Hepatic stellate cell (primary cell): ENCODE measurements at regions not wholly inside any gene's neighbourhood (a gene's known extent, or its start where the extent isn't known, plus 50 kb on each side); places are given as distances from the start of the nearest gene placed in this dataset.
"Not testable (repeated sequence)": the region's sequence is repeated elsewhere in the genome, so short reads cannot be mapped to it uniquely, and the experiment has no call there.

Experiments
- DNase-seq: peaks from one replicate; pipeline ENCODE4 v3.0.0; 2011; ENCODE audit warnings: low spot score

- not testable (repeated sequence) for DNase-seq
Measured at GRCh38 chr5:20784755-20785154, 796.8 kb upstream of the CDH18 start.

GRCh38 chr5:20783484-20783883, 795.5 kb upstream of the CDH18 start:
- DNase-seq: not testable (repeated sequence)

- DNase-seq: not testable (repeated sequence)
Measured at GRCh38 chr5:20771338-20771737, 783.3 kb upstream of the CDH18 start.

- not testable (repeated sequence) for DNase-seq
Measured at GRCh38 chr5:20765074-20765473, 777.1 kb upstream of the CDH18 start.

- not testable (repeated sequence) for DNase-seq
Measured at GRCh38 chr5:20759459-20759858, 771.5 kb upstream of the CDH18 start.

GRCh38 chr5:20752179-20752578, 764.2 kb upstream of the CDH18 start:
- DNase-seq: not testable (repeated sequence)

- not testable (repeated sequence) for DNase-seq
Measured at GRCh38 chr5:20735715-20736114, 747.7 kb upstream of the CDH18 start.

GRCh38 chr5:20732223-20732622, 744.2 kb upstream of the CDH18 start:
- DNase-seq: not testable (repeated sequence)

GRCh38 chr5:20721286-20721685, 733.3 kb upstream of the CDH18 start:
- not testable (repeated sequence) for DNase-seq

- not testable (repeated sequence) for DNase-seq
Measured at GRCh38 chr5:20711520-20712155, 723.6 kb upstream of the CDH18 start.

- not testable (repeated sequence) for DNase-seq
Measured at GRCh38 chr5:20707634-20708033, 719.6 kb upstream of the CDH18 start.

- DNase-seq: no peak
Measured at GRCh38 chr5:20694121-20694520, 706.1 kb upstream of the CDH18 start.

GRCh38 chr5:20692913-20693312, 704.9 kb upstream of the CDH18 start:
- no peak for DNase-seq

- DNase-seq: no peak
Measured at GRCh38 chr5:20683241-20683940, 695.4 kb upstream of the CDH18 start.

GRCh38 chr5:20680718-20681302, 692.8 kb upstream of the CDH18 start:
- DNase-seq: no peak

GRCh38 chr5:20678814-20679298, 690.9 kb upstream of the CDH18 start:
- no peak for DNase-seq

- no peak for DNase-seq
Measured at GRCh38 chr5:20678386-20678785, 690.4 kb upstream of the CDH18 start.

GRCh38 chr5:20660588-20660987, 672.6 kb upstream of the CDH18 start:
- DNase-seq: no peak

GRCh38 chr5:20656262-20656661, 668.3 kb upstream of the CDH18 start:
- no peak for DNase-seq

- no peak for DNase-seq
Measured at GRCh38 chr5:20655211-20655610, 667.2 kb upstream of the CDH18 start.

GRCh38 chr5:20654746-20655145, 666.7 kb upstream of the CDH18 start:
- DNase-seq: no peak

GRCh38 chr5:20654033-20654432, 666.0 kb upstream of the CDH18 start:
- DNase-seq: no peak

- no peak for DNase-seq
Measured at GRCh38 chr5:20649966-20650365, 662.0 kb upstream of the CDH18 start.
